HG02943 (cell line): ENCODE measurements at regions not wholly inside any gene's neighbourhood (a gene's known extent, or its start where the extent isn't known, plus 50 kb on each side); places are given as distances from the start of the nearest gene placed in this dataset.

Experiments
- ATAC-seq: cut with Tn5 transposase; IDR thresholded peaks from one replicate; pipeline ENCODE4 v1.9.1; 2021; ENCODE audit warnings: mild to moderate bottlenecking, low read depth, moderate library complexity; ENCODE audit not compliant: unreplicated experiment

GRCh38 chr7:106426803-106427202 is 142.0 kb upstream of the NAMPT start:
- ATAC-seq, result no peak

GRCh38 chr7:106425017-106425719 is 140.4 kb upstream of the NAMPT start:
- peak; percentile 76 for ATAC-seq

GRCh38 chr7:106424476-106425016 is 139.8 kb upstream of the NAMPT start:
- ATAC-seq, result no peak

GRCh38 chr7:106423821-106424475 is 139.2 kb upstream of the NAMPT start:
- ATAC-seq, result no peak

GRCh38 chr7:106423111-106423510 is 138.3 kb upstream of the NAMPT start:
- ATAC-seq, result no peak

- no peak for ATAC-seq
Measured at GRCh38 chr7:106421181-106421762, 136.5 kb upstream of the NAMPT start.

- no peak for ATAC-seq
Measured at GRCh38 chr7:106420736-106421135, 136.0 kb upstream of the NAMPT start.

GRCh38 chr7:106420210-106420609 is 135.4 kb upstream of the NAMPT start:
- no peak for ATAC-seq

- no peak for ATAC-seq
Measured at GRCh38 chr7:106419455-106420182, 134.8 kb upstream of the NAMPT start.

GRCh38 chr7:106418526-106418925 is 133.7 kb upstream of the NAMPT start:
- ATAC-seq, result no peak

- ATAC-seq, result no peak
Measured at GRCh38 chr7:106418094-106418493, 133.3 kb upstream of the NAMPT start.

GRCh38 chr7:106417273-106417902 is 132.6 kb upstream of the NAMPT start:
- ATAC-seq, result no peak

GRCh38 chr7:106416430-106416829 is 131.6 kb upstream of the NAMPT start:
- no peak for ATAC-seq

GRCh38 chr7:106415433-106415832 is 130.7 kb upstream of the NAMPT start:
- no peak for ATAC-seq

- ATAC-seq, result no peak
Measured at GRCh38 chr7:106413446-106413845, 128.7 kb upstream of the NAMPT start.

GRCh38 chr7:106405697-106406141 is 120.9 kb upstream of the NAMPT start:
- no peak for ATAC-seq

- ATAC-seq, result no peak
Measured at GRCh38 chr7:106402898-106403297, 118.1 kb upstream of the NAMPT start.

GRCh38 chr7:106400923-106401322 is 116.1 kb upstream of the NAMPT start:
- no peak for ATAC-seq

- no peak for ATAC-seq
Measured at GRCh38 chr7:106398786-106399185, 114.0 kb upstream of the NAMPT start.

- no peak for ATAC-seq
Measured at GRCh38 chr7:106397994-106398393, 113.2 kb upstream of the NAMPT start.
